H9 (cell line): ENCODE measurements at regions not wholly inside any gene's neighbourhood (a gene's known extent, or its start where the extent isn't known, plus 50 kb on each side); places are given as distances from the start of the nearest gene placed in this dataset.

ENCODE experiments used
- DNase-seq: peaks from one replicate; pipeline ENCODE4 v3.0.0-alpha.2; 2017
- H2AFZ ChIP-seq: one replicate; pipeline ENCODE4 v1.6.1; 2013; ENCODE audit warnings: mild to moderate bottlenecking, low read length, control low read depth, moderate library complexity
- H2AK5ac ChIP-seq: 2 replicates; pipeline ENCODE4 v1.6.1; 2013; ENCODE audit warnings: low read length, control low read depth, mixed read lengths; ENCODE audit not compliant: insufficient read length
- H2BK120ac ChIP-seq: one replicate; pipeline ENCODE4 v1.6.1; 2013; ENCODE audit warnings: low read depth, mild to moderate bottlenecking, low read length, control low read depth, inconsistent platforms; ENCODE audit not compliant: poor library complexity, severe bottlenecking
- H2BK12ac ChIP-seq: 2 replicates; pipeline ENCODE4 v1.6.1; 2013; ENCODE audit warnings: low read length, control low read depth, mixed read lengths, low read depth; ENCODE audit not compliant: insufficient read length
- H2BK15ac ChIP-seq: 2 replicates; pipeline ENCODE4 v1.6.1; 2013; ENCODE audit warnings: low read depth, low read length, control low read depth
- H2BK20ac ChIP-seq: one replicate; pipeline ENCODE4 v1.6.1; 2013; ENCODE audit warnings: low read depth, mild to moderate bottlenecking, low read length, control low read depth, inconsistent platforms; ENCODE audit not compliant: poor library complexity, severe bottlenecking
- H2BK5ac ChIP-seq: 2 replicates; pipeline ENCODE4 v1.6.1; 2013; ENCODE audit warnings: low read length, control low read depth, mixed read lengths; ENCODE audit not compliant: insufficient read length
- H3K14ac ChIP-seq: 2 replicates; pipeline ENCODE4 v1.6.1; 2013; ENCODE audit warnings: low read length, control low read depth; ENCODE audit not compliant: insufficient read depth
- H3K18ac ChIP-seq: 2 replicates; pipeline ENCODE4 v1.6.1; 2013; ENCODE audit warnings: low read depth, mild to moderate bottlenecking, mixed read lengths, low read length, control low read depth; ENCODE audit not compliant: insufficient read length
- H3K23ac ChIP-seq: 2 replicates; pipeline ENCODE4 v1.6.1; 2013; ENCODE audit warnings: low read length, control low read depth, mixed read lengths, low read depth; ENCODE audit not compliant: insufficient read length
- H3K23me2 ChIP-seq: 2 replicates; pipeline ENCODE4 v1.6.1; 2013; ENCODE audit warnings: low read depth, mild to moderate bottlenecking, mixed read lengths, low read length, control low read depth; ENCODE audit not compliant: insufficient read length, poor library complexity, severe bottlenecking
- H3K27ac ChIP-seq: 2 replicates; pipeline ENCODE4 v1.5.1; 2013; ENCODE audit warnings: low read length, control low read depth, mixed read lengths, low read depth; ENCODE audit not compliant: insufficient read length
- H3K27me3 ChIP-seq: 2 replicates; pipeline ENCODE4 v1.6.1; 2013; ENCODE audit warnings: low read length, control low read depth, inconsistent platforms; ENCODE audit not compliant: insufficient read depth
- H3K4ac ChIP-seq: 2 replicates; pipeline ENCODE4 v1.6.1; 2013; ENCODE audit warnings: low read depth, mild to moderate bottlenecking, control low read depth, inconsistent platforms, low read length, moderate library complexity
- H3K4me1 ChIP-seq: 2 replicates; pipeline ENCODE4 v1.6.1; 2013; ENCODE audit warnings: low read length, control low read depth, inconsistent platforms; ENCODE audit not compliant: insufficient read depth
- H3K4me2 ChIP-seq: 2 replicates; pipeline ENCODE4 v1.6.1; 2013; ENCODE audit warnings: low read length, control low read depth, mixed read lengths; ENCODE audit not compliant: insufficient read length, insufficient read depth
- H3K56ac ChIP-seq: 2 replicates; pipeline ENCODE4 v1.6.1; 2013; ENCODE audit warnings: low read depth, mild to moderate bottlenecking, mixed read lengths, low read length, control low read depth; ENCODE audit not compliant: insufficient read length
- H3K79me1 ChIP-seq: 2 replicates; pipeline ENCODE4 v1.6.1; 2013; ENCODE audit warnings: low read depth, mild to moderate bottlenecking, moderate library complexity, low read length, control low read depth, inconsistent platforms; ENCODE audit not compliant: insufficient read depth, poor library complexity, severe bottlenecking
- H3K79me2 ChIP-seq: 2 replicates; pipeline ENCODE4 v1.6.1; 2013; ENCODE audit warnings: low read length, control low read depth, inconsistent platforms; ENCODE audit not compliant: insufficient read depth
- H3K9ac ChIP-seq: 2 replicates; pipeline ENCODE4 v1.6.1; 2013; ENCODE audit warnings: low read length, control low read depth, mixed read lengths; ENCODE audit not compliant: insufficient read length; ENCODE audit errors: extremely low read depth
- H3K9me3 ChIP-seq: one replicate; pipeline ENCODE4 v1.6.1; 2013; ENCODE audit warnings: low read depth, low read length, inconsistent platforms; ENCODE audit not compliant: control insufficient read depth
- H3T11ph ChIP-seq: one replicate; pipeline ENCODE4 v1.6.1; 2013; ENCODE audit warnings: mild to moderate bottlenecking, low read length, control low read depth, inconsistent platforms
- H4K20me1 ChIP-seq: one replicate; pipeline ENCODE4 v1.6.1; 2013; ENCODE audit not compliant: control insufficient read depth, insufficient read length, insufficient read depth
- H4K5ac ChIP-seq: 2 replicates; pipeline ENCODE4 v1.6.1; 2013; ENCODE audit warnings: low read depth, mild to moderate bottlenecking, mixed read lengths, low read length, control low read depth; ENCODE audit not compliant: insufficient read length
- H4K8ac ChIP-seq: replicated peaks from 2 replicates; pipeline ENCODE4 v1.6.1; 2013; ENCODE audit warnings: low read length, control low read depth, mixed read lengths, low read depth; ENCODE audit not compliant: insufficient read length
- H4K91ac ChIP-seq: 2 replicates; pipeline ENCODE4 v1.6.1; 2013; ENCODE audit warnings: low read depth, mild to moderate bottlenecking, moderate library complexity, mixed read lengths, low read length, control low read depth; ENCODE audit not compliant: insufficient read length
- H3K27ac Mint-ChIP-seq, 3 experiments: 2 replicates in 2 of 3; 3 replicates in 1 of 3; pipeline ENCODE4 v1.8.0; 2020 to 2021; ENCODE audit warnings: mixed read lengths in 3 of 3, mild to moderate bottlenecking in 1 of 3, moderate library complexity in 1 of 3
- H3K27me3 Mint-ChIP-seq: 2 replicates; pipeline ENCODE4 v1.8.0; 2021; ENCODE audit warnings: low read depth, mild to moderate bottlenecking, moderate library complexity, mixed read lengths
- H3K36me3 Mint-ChIP-seq, 3 experiments: 2 replicates in 2 of 3; 3 replicates in 1 of 3; pipeline ENCODE4 v1.8.0; 2020 to 2021; ENCODE audit warnings: low read depth in 3 of 3, mixed read lengths in 3 of 3; ENCODE audit not compliant: insufficient read depth in 1 of 3
- H3K4me1 Mint-ChIP-seq, 2 experiments: 2 replicates each; pipeline ENCODE4 v1.8.0; 2020; ENCODE audit warnings: mixed read lengths in 2 of 2
- H3K4me3 Mint-ChIP-seq, 2 experiments: 2 replicates in 1 of 2; 3 replicates in 1 of 2; pipeline ENCODE4 v1.8.0; 2020 to 2021; ENCODE audit warnings: mild to moderate bottlenecking in 2 of 2, mixed read lengths in 2 of 2, moderate library complexity in 1 of 2
- H3K9me3 Mint-ChIP-seq, 2 experiments: 2 replicates in 1 of 2; 3 replicates in 1 of 2; pipeline ENCODE4 v1.8.0; 2020; ENCODE audit warnings: mild to moderate bottlenecking in 2 of 2, mixed read lengths in 2 of 2, moderate library complexity in 1 of 2
- CTCF ChIP-seq: fragments of 200-600 bp; sonication (generic); conservative IDR thresholded peaks from 3 replicates; pipeline ENCODE4 v1.8.0; 2021; ENCODE audit warnings: antibody characterized with exemption, mild to moderate bottlenecking
- WGBS: extraction: QIAGEN DNeasy Blood & Tissue Kit; methylation state at CpG from one replicate; pipeline ENCODE4 v1.1.7; 2013; ENCODE audit warnings: missing lambda C conversion rate, low lambda C conversion rate, mixed read lengths; ENCODE audit not compliant: insufficient read length; ENCODE audit errors: extremely low coverage; 5-methylcytosine and 5-hydroxymethylcytosine counted together

- Mint-ChIP-seq H3K36me3 (peaks cover 2 to 11% (median 6%) of the 10 kb centered on the region in 3 experiments; a peak in 6 of 7 replicates), H3K27ac (no peak overlapping the region), H3K4me1 (no peaks in the 10 kb centered on the region), H3K27me3 (no peaks in the 10 kb centered on the region), H3K9me3 (peaks cover 2 to 3% of the 10 kb centered on the region in 2 experiments; a peak in 4 of 5 replicates), H3K4me3 (no peak overlapping the region)
- Histone ChIP-seq H2BK5ac (no peak overlapping the region), H3K4me2 (no peak overlapping the region), H2AK5ac (no peak overlapping the region), H2BK12ac (no peak overlapping the region), H2BK15ac (no peak overlapping the region), H3K18ac (no peak overlapping the region), H3K9ac (no peak overlapping the region), H2AFZ (no peak overlapping the region), H2BK20ac (no peak overlapping the region), H3K9me3 (no peaks in the 10 kb centered on the region), H2BK120ac (no peak overlapping the region), H3K23me2 (no peaks in the 10 kb centered on the region), H3K79me2 (no peaks in the 10 kb centered on the region), H3K27me3 (no peaks in the 10 kb centered on the region), H4K8ac (no peak overlapping the region), H3K56ac (no peak overlapping the region), H3K14ac (no peak overlapping the region), H3K23ac (no peak overlapping the region), H3T11ph (no peak overlapping the region), H4K91ac (no peak overlapping the region), H4K20me1 (no peaks in the 10 kb centered on the region), H3K4ac (no peak overlapping the region), H3K79me1 (no peaks in the 10 kb centered on the region), H4K5ac (no peak overlapping the region), H3K4me1 (no peaks in the 10 kb centered on the region), H3K27ac (no peak overlapping the region)
- no CpG with 5 or more reads among the region's 1 CpG for WGBS
- peak; percentile 41 for DNase-seq
- TF ChIP-seq CTCF: peak; percentile 83
Measured at GRCh38 chr13:55517312-55517711, 1623.4 kb upstream of the PRR20A start.
